HCT116 (cell line): ENCODE measurements at regions not wholly inside any gene's neighbourhood (a gene's known extent, or its start where the extent isn't known, plus 50 kb on each side); places are given as distances from the start of the nearest gene placed in this dataset.

Experiments used
- CEBPB ChIP-seq: IDR thresholded peaks from 2 replicates; pipeline ENCODE4 v1.6.1; 2012; ENCODE audit warnings: low read depth
- EZH2 ChIP-seq: fragments of 200-600 bp; sonication (generic); IDR thresholded peaks from 2 replicates; pipeline ENCODE4 v1.6.1; 2017; ENCODE audit warnings: antibody characterized with exemption, mixed run types
- EZH2phosphoT487 ChIP-seq: fragments of 200-600 bp; IDR thresholded peaks from 2 replicates; pipeline ENCODE4 v1.6.1; 2018; ENCODE audit warnings: antibody characterized with exemption, borderline replicate concordance
- FOSL1 ChIP-seq: IDR thresholded peaks from 2 replicates; pipeline ENCODE4 v1.6.1; 2012; ENCODE audit warnings: low read depth
- POLR2A ChIP-seq: IDR thresholded peaks from 2 replicates; pipeline ENCODE4 v1.7.0; 2011; ENCODE audit warnings: borderline replicate concordance; ENCODE audit not compliant: insufficient read depth, insufficient read length; ENCODE audit errors: extremely low read depth
- POLR2AphosphoS5 ChIP-seq: IDR thresholded peaks from 2 replicates; pipeline ENCODE4 v1.6.1; 2011; ENCODE audit warnings: mild to moderate bottlenecking, low read depth, low read length, moderate library complexity
- SP1 ChIP-seq: IDR thresholded peaks from 2 replicates; pipeline ENCODE4 v1.6.1; 2012; ENCODE audit warnings: low read depth
- ZNF274 ChIP-seq: fragments of 200-500 bp; sonication (Bioruptor generic); IDR thresholded peaks from 2 replicates; pipeline ENCODE4 v1.6.1; 2014; ENCODE audit warnings: mild to moderate bottlenecking, low read depth, low read length, inconsistent platforms
- TF ChIP-seq, protein P1 (sequence below), 3 experiments: fragments of 200-600 bp in 1 of 3; sonication (generic) in 1 of 3; IDR thresholded peaks in 2 of 3; conservative IDR thresholded peaks in 1 of 3; 2 replicates each; pipeline ENCODE4 v1.5.1; 2012 to 2017; ENCODE audit warnings: low read depth in 2 of 3, low read length in 2 of 3, antibody characterized with exemption in 1 of 3, borderline replicate concordance in 1 of 3, control low read depth in 1 of 3, mild to moderate bottlenecking in 1 of 3, mixed read lengths in 1 of 3, mixed run types in 1 of 3, moderate library complexity in 1 of 3; ENCODE audit not compliant: insufficient read depth in 1 of 3
- TF ChIP-seq, protein P2 (sequence below): IDR thresholded peaks from 2 replicates; pipeline ENCODE4 v1.6.1; 2012; ENCODE audit warnings: low read depth
- TF ChIP-seq, protein P3 (sequence below): IDR thresholded peaks from 2 replicates; pipeline ENCODE4 v1.6.1; 2012

DNA sequence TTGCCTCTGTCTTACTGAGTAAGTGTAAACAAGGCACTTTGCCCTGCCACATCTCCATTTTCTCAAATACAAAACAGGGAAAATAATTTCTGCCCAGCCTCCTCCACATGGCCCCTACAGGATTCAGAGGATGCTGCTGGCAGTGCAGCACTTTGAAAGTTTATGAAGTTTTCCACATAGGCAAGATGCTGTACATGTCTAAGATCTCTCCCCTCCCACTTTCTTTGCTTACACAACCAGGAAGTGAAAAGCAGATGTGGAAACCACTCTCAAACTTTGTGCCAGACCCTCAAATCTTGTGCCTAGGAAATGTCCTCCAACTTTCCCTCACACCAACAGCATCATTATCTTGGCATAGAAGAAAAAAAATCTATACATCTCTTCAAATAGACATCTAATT lies 257.0 kb upstream of the LDB2 start:
- TF ChIP-seq, protein P1, sequence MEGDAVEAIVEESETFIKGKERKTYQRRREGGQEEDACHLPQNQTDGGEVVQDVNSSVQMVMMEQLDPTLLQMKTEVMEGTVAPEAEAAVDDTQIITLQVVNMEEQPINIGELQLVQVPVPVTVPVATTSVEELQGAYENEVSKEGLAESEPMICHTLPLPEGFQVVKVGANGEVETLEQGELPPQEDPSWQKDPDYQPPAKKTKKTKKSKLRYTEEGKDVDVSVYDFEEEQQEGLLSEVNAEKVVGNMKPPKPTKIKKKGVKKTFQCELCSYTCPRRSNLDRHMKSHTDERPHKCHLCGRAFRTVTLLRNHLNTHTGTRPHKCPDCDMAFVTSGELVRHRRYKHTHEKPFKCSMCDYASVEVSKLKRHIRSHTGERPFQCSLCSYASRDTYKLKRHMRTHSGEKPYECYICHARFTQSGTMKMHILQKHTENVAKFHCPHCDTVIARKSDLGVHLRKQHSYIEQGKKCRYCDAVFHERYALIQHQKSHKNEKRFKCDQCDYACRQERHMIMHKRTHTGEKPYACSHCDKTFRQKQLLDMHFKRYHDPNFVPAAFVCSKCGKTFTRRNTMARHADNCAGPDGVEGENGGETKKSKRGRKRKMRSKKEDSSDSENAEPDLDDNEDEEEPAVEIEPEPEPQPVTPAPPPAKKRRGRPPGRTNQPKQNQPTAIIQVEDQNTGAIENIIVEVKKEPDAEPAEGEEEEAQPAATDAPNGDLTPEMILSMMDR (IDR thresholded peaks at IDR 0.05 in 2 of 3, conservative IDR thresholded peaks at IDR 0.05 in 1 of 3; ENCODE audit: borderline replicate concordance in 1 of 3, insufficient read depth in 1 of 3, low read depth in 2 of 3, low read length in 2 of 3), result no peak
- TF ChIP-seq ZNF274, result no peak
- TF ChIP-seq, protein P2, sequence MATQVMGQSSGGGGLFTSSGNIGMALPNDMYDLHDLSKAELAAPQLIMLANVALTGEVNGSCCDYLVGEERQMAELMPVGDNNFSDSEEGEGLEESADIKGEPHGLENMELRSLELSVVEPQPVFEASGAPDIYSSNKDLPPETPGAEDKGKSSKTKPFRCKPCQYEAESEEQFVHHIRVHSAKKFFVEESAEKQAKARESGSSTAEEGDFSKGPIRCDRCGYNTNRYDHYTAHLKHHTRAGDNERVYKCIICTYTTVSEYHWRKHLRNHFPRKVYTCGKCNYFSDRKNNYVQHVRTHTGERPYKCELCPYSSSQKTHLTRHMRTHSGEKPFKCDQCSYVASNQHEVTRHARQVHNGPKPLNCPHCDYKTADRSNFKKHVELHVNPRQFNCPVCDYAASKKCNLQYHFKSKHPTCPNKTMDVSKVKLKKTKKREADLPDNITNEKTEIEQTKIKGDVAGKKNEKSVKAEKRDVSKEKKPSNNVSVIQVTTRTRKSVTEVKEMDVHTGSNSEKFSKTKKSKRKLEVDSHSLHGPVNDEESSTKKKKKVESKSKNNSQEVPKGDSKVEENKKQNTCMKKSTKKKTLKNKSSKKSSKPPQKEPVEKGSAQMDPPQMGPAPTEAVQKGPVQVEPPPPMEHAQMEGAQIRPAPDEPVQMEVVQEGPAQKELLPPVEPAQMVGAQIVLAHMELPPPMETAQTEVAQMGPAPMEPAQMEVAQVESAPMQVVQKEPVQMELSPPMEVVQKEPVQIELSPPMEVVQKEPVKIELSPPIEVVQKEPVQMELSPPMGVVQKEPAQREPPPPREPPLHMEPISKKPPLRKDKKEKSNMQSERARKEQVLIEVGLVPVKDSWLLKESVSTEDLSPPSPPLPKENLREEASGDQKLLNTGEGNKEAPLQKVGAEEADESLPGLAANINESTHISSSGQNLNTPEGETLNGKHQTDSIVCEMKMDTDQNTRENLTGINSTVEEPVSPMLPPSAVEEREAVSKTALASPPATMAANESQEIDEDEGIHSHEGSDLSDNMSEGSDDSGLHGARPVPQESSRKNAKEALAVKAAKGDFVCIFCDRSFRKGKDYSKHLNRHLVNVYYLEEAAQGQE, result no peak
- TF ChIP-seq EZH2, result no peak
- TF ChIP-seq POLR2A, result no peak
- no peak for TF ChIP-seq EZH2phosphoT487
- TF ChIP-seq POLR2AphosphoS5, result no peak
- TF ChIP-seq CEBPB, result no peak
- TF ChIP-seq FOSL1, result no peak
- TF ChIP-seq, protein P3, sequence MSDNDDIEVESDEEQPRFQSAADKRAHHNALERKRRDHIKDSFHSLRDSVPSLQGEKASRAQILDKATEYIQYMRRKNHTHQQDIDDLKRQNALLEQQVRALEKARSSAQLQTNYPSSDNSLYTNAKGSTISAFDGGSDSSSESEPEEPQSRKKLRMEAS, result no peak
- no peak for TF ChIP-seq SP1
